ENCODE measurements at regions not wholly inside any gene's neighbourhood (a gene's known extent, or its start where the extent isn't known, plus 50 kb on each side); places are given as distances from the start of the nearest gene placed in this dataset.

- TF ChIP-seq POLR2AphosphoS5 (IDR thresholded peaks at IDR 0.05; ENCODE audit: low read depth, low read length), result no peak
- TF ChIP-seq SPI1 (IDR thresholded peaks at IDR 0.05; ENCODE audit: low read depth, low read length), result no peak
- no peak for TF ChIP-seq TAF1 (IDR thresholded peaks at IDR 0.05; ENCODE audit: low read depth, low read length)
- TF ChIP-seq POLR2A (IDR thresholded peaks at IDR 0.05; ENCODE audit: low read depth, low read length), result no peak
- TF ChIP-seq PAX5 (IDR thresholded peaks at IDR 0.05; ENCODE audit: insufficient read depth, low read length, severe bottlenecking), result no peak
These were observed 295.3 kb upstream of the SULF2 start for GRCh38 chr20:48080583-48080982.
